Gastrocnemius medialis (tissue), 4 donors: ENCODE measurements at regions not wholly inside any gene's neighbourhood (a gene's known extent, or its start where the extent isn't known, plus 50 kb on each side); places are given as distances from the start of the nearest gene placed in this dataset.

Source experiments
- CTCF ChIP-seq, 5 experiments: fragments of 450-650 bp in 3 of 5; fragments of 200-600 bp in 2 of 5; sonication (generic) in 2 of 5; IDR thresholded peaks in 4 of 5; conservative IDR thresholded peaks in 1 of 5; 1 replicate in 4 of 5; 2 replicates in 1 of 5; pipeline ENCODE4 v1.5.1; 2016 to 2019; ENCODE audit warnings: antibody characterized with exemption in 5 of 5, mild to moderate bottlenecking in 3 of 5, moderate library complexity in 3 of 5
- POLR2A ChIP-seq, 2 donors: fragments of 450-650 bp; IDR thresholded peaks; one replicate each; pipeline ENCODE4 v1.6.1; 2017; ENCODE audit warnings: antibody characterized with exemption in 2 of 2, mild to moderate bottlenecking in 2 of 2, moderate library complexity in 2 of 2

- TF ChIP-seq CTCF (IDR thresholded peaks at IDR 0.05 in 4 of 5, conservative IDR thresholded peaks at IDR 0.05 in 1 of 5) (no peak), POLR2A (IDR thresholded peaks at IDR 0.05) (no peak)
Measured at GRCh38 chr12:132435486-132436187, 54.3 kb upstream of the FBRSL1 start.
